Trophoblast cell (in vitro differentiated cells and primary cell): ENCODE measurements at regions not wholly inside any gene's neighbourhood (a gene's known extent, or its start where the extent isn't known, plus 50 kb on each side); places are given as distances from the start of the nearest gene placed in this dataset.

Source experiments
- DNase-seq, 2 donors: peaks; one replicate each; pipeline ENCODE4 v3.0.0-alpha.2; 2016
- H2AFZ ChIP-seq: 2 replicates; pipeline ENCODE4 v1.6.1; 2013; ENCODE audit warnings: low read length, moderate library complexity, mild to moderate bottlenecking; ENCODE audit not compliant: insufficient read depth, poor library complexity
- H2AK5ac ChIP-seq: 2 replicates; pipeline ENCODE4 v1.6.1; 2013; ENCODE audit warnings: mild to moderate bottlenecking, low read length
- H2BK120ac ChIP-seq: 2 replicates; pipeline ENCODE4 v1.6.1; 2013; ENCODE audit warnings: low read length, mild to moderate bottlenecking, moderate library complexity; ENCODE audit not compliant: insufficient read depth, poor library complexity
- H2BK12ac ChIP-seq: 2 replicates; pipeline ENCODE4 v1.6.1; 2013; ENCODE audit warnings: mild to moderate bottlenecking, low read length, moderate library complexity
- H2BK5ac ChIP-seq: 2 replicates; pipeline ENCODE4 v1.6.1; 2013; ENCODE audit warnings: low read length, low read depth, moderate library complexity, mild to moderate bottlenecking; ENCODE audit not compliant: poor library complexity
- H3K14ac ChIP-seq: 2 replicates; pipeline ENCODE4 v1.6.1; 2013; ENCODE audit warnings: mild to moderate bottlenecking, low read length
- H3K18ac ChIP-seq: 2 replicates; pipeline ENCODE4 v1.6.1; 2013; ENCODE audit warnings: mild to moderate bottlenecking, low read length
- H3K23ac ChIP-seq: 2 replicates; pipeline ENCODE4 v1.6.1; 2013; ENCODE audit warnings: low read length
- H3K27ac ChIP-seq: 2 replicates; pipeline ENCODE4 v1.5.1; 2013; ENCODE audit warnings: low read depth, mild to moderate bottlenecking, inconsistent platforms, low read length, moderate library complexity
- H3K27me3 ChIP-seq: 2 replicates; pipeline ENCODE4 v1.6.1; 2013; ENCODE audit warnings: inconsistent platforms, mild to moderate bottlenecking, low read length, moderate library complexity; ENCODE audit not compliant: insufficient read depth
- H3K36me3 ChIP-seq, 2 experiments: 1 replicate in 1 of 2; 2 replicates in 1 of 2; pipeline ENCODE4 v1.6.1; 2013; ENCODE audit warnings: low read length in 2 of 2, mild to moderate bottlenecking in 2 of 2, moderate library complexity in 1 of 2; ENCODE audit not compliant: insufficient read depth in 2 of 2, control insufficient read depth in 1 of 2
- H3K4ac ChIP-seq: 2 replicates; pipeline ENCODE4 v1.6.1; 2013; ENCODE audit warnings: low read depth, mild to moderate bottlenecking, low read length, moderate library complexity
- H3K4me1 ChIP-seq, 2 experiments: 1 replicate in 1 of 2; 2 replicates in 1 of 2; pipeline ENCODE4 v1.6.1; 2013; ENCODE audit warnings: low read length in 2 of 2, mild to moderate bottlenecking in 2 of 2, moderate library complexity in 1 of 2; ENCODE audit not compliant: insufficient read depth in 2 of 2, control insufficient read depth in 1 of 2
- H3K4me2 ChIP-seq: 2 replicates; pipeline ENCODE4 v1.6.1; 2013; ENCODE audit warnings: inconsistent platforms, mild to moderate bottlenecking, low read length, moderate library complexity
- H3K4me3 ChIP-seq: 2 replicates; pipeline ENCODE4 v1.5.1; 2013; ENCODE audit warnings: mild to moderate bottlenecking, low read depth, low read length, inconsistent platforms
- H3K79me1 ChIP-seq: one replicate; pipeline ENCODE4 v1.6.1; 2013; ENCODE audit warnings: low read length
- H3K79me2 ChIP-seq: 2 replicates; pipeline ENCODE4 v1.6.1; 2013; ENCODE audit warnings: low read length, mild to moderate bottlenecking; ENCODE audit not compliant: control insufficient read depth, insufficient read depth, poor library complexity
- H3K9ac ChIP-seq: 2 replicates; pipeline ENCODE4 v1.6.1; 2013; ENCODE audit warnings: mild to moderate bottlenecking, low read length
- H3K9me3 ChIP-seq: 2 replicates; pipeline ENCODE4 v1.6.1; 2013; ENCODE audit warnings: low read depth, mild to moderate bottlenecking, control low read depth, inconsistent platforms, low read length; ENCODE audit not compliant: insufficient read depth
- H4K12ac ChIP-seq: 2 replicates; pipeline ENCODE4 v1.6.1; 2013; ENCODE audit warnings: low read depth, mild to moderate bottlenecking, low read length, moderate library complexity
- H4K8ac ChIP-seq: 2 replicates; pipeline ENCODE4 v1.6.1; 2013; ENCODE audit warnings: low read depth, mild to moderate bottlenecking, low read length, moderate library complexity
- H4K91ac ChIP-seq: one replicate; pipeline ENCODE4 v1.6.1; 2013; ENCODE audit warnings: low read depth, mild to moderate bottlenecking, low read length, moderate library complexity
- WGBS: extraction: QIAGEN DNeasy Blood & Tissue Kit; methylation state at CpG from one replicate; pipeline ENCODE4 v1.1.7; 2013; ENCODE audit warnings: missing lambda C conversion rate; ENCODE audit not compliant: insufficient read length, insufficient coverage; ENCODE audit errors: extremely low coverage; 5-methylcytosine and 5-hydroxymethylcytosine counted together

DNA sequence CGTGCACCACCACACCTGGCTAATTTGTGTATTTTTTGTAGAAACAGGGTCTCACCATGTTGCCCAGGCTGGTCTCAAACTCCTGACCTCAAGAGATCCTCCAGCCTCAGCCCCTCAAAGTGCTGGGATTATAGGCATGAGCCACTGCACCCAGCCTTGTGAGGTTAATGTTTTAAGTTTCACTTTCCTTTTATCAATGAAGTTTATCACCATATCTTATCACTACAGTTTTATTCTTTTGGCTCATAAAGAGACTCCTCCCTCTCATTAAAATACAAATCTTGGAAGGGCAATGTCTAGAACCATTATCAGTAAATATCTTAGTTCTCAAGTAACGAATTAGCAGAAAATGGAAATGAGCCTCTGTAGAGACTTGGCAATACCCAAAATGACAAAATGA, 173.8 kb downstream of the BCL11A start:
- H3K36me3 ChIP-seq: no peaks in the 10 kb centered on the region
- no peak overlapping the region for H3K4me2 ChIP-seq
- H4K8ac ChIP-seq: no peak overlapping the region
- peak overlapping the region; percentile 70 for H2AK5ac ChIP-seq
- H2BK5ac ChIP-seq: peak overlapping the region; percentile 10
- peaks cover 25% of the 10 kb centered on the region for H3K79me1 ChIP-seq
- no peak for DNase-seq
- no peak overlapping the region for H3K18ac ChIP-seq
- H4K91ac ChIP-seq: peak overlapping the region; percentile 75
- peaks cover 17 to 21% of the 10 kb centered on the region in 2 experiments for H3K4me1 ChIP-seq
- WGBS: no CpG with 5 or more reads among the region's 2 CpGs
- peaks cover 2% of the 10 kb centered on the region for H3K79me2 ChIP-seq
- no peaks in the 10 kb centered on the region for H3K9me3 ChIP-seq
- H2BK12ac ChIP-seq: no peak overlapping the region
- no peak overlapping the region for H4K12ac ChIP-seq
- no peak overlapping the region for H2AFZ ChIP-seq
- no peak overlapping the region for H2BK120ac ChIP-seq
- H3K4ac ChIP-seq: no peak overlapping the region
- H3K23ac ChIP-seq: no peak overlapping the region
- H3K27ac ChIP-seq: no peak overlapping the region
- H3K14ac ChIP-seq: no peak overlapping the region
- H3K27me3 ChIP-seq: no peaks in the 10 kb centered on the region
- H3K9ac ChIP-seq: no peak overlapping the region
- no peak overlapping the region for H3K4me3 ChIP-seq

DNA sequence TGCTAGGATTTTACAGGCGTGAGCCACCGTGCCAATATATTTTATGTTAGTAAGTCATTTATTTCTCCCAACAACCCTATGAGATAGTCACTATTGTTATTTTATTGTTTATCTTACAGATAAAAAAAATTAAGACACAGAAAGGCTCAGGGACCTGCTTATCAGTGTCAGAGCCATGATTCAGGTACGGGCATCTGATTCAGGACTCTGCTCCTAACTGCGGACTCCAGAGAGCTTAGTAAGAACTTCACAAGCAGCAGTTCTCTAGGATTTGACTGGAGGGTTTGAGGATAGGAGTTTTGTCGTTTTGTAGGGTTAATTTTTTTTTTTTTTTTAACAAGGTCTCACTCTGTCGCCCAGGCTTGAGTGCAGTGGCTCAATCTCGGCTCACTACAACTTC, 174.2 kb downstream of the BCL11A start:
- Histone ChIP-seq H2AFZ (no peak overlapping the region), H3K23ac (no peak overlapping the region), H3K9me3 (no peaks in the 10 kb centered on the region), H4K8ac (no peak overlapping the region), H3K14ac (no peak overlapping the region), H4K91ac (peak overlapping the region; percentile 75), H3K79me2 (peaks cover 1% of the 10 kb centered on the region), H4K12ac (no peak overlapping the region), H3K4ac (no peak overlapping the region), H2BK12ac (no peak overlapping the region), H3K4me2 (no peak overlapping the region), H3K27me3 (no peaks in the 10 kb centered on the region), H3K4me3 (no peak overlapping the region), H3K27ac (no peak overlapping the region), H3K36me3 (no peaks in the 10 kb centered on the region), H2BK5ac (peak overlapping the region; percentile 10), H2AK5ac (peak overlapping the region; percentile 70), H3K4me1 (peaks cover 16 to 17% of the 10 kb centered on the region in 2 experiments), H2BK120ac (no peak overlapping the region), H3K79me1 (peaks cover 21% of the 10 kb centered on the region), H3K18ac (no peak overlapping the region), H3K9ac (no peak overlapping the region)
- WGBS: 100% methylated on average over 1 of the region's 7 CpGs
- peak; percentile 52 to 68 for DNase-seq

DNA sequence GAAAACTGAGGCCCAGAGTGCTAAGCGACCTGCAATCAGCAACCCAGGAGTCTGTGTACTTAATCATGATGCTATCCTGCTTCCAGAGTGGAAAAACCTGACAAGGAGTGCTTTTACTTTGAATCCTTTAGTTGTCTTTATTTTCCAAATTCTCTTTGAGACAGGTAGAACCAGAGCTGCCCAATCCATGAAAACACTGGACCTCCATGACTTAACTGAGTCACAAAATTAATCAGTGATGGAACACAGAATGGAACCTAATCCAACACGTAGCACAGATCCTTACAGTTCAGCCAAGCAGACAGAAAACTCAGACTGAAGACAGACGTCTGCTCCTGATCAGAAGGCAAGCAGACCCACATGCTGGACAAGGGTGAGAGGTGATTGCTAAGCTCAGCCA, 175.6 kb downstream of the BCL11A start:
- H3K79me1 ChIP-seq: peaks cover 13% of the 10 kb centered on the region
- no peak overlapping the region for H3K4me3 ChIP-seq
- H4K12ac ChIP-seq: no peak overlapping the region
- peaks cover 7 to 10% of the 10 kb centered on the region in 2 experiments for H3K4me1 ChIP-seq
- no peaks in the 10 kb centered on the region for H3K79me2 ChIP-seq
- no peak overlapping the region for H4K8ac ChIP-seq
- no peak overlapping the region for H3K23ac ChIP-seq
- no peak overlapping the region for H3K9ac ChIP-seq
- WGBS: no CpG with 5 or more reads among the region's 3 CpGs
- no peak for DNase-seq
- H3K4ac ChIP-seq: no peak overlapping the region
- H3K9me3 ChIP-seq: no peaks in the 10 kb centered on the region
- H2BK120ac ChIP-seq: no peak overlapping the region
- no peak overlapping the region for H2BK12ac ChIP-seq
- no peak overlapping the region for H2AFZ ChIP-seq
- no peak overlapping the region for H2AK5ac ChIP-seq
- no peak overlapping the region for H2BK5ac ChIP-seq
- H3K27me3 ChIP-seq: no peaks in the 10 kb centered on the region
- no peak overlapping the region for H3K14ac ChIP-seq
- H3K36me3 ChIP-seq: no peaks in the 10 kb centered on the region
- no peak overlapping the region for H3K4me2 ChIP-seq
- no peak overlapping the region for H4K91ac ChIP-seq
- no peak overlapping the region for H3K27ac ChIP-seq
- no peak overlapping the region for H3K18ac ChIP-seq

DNA sequence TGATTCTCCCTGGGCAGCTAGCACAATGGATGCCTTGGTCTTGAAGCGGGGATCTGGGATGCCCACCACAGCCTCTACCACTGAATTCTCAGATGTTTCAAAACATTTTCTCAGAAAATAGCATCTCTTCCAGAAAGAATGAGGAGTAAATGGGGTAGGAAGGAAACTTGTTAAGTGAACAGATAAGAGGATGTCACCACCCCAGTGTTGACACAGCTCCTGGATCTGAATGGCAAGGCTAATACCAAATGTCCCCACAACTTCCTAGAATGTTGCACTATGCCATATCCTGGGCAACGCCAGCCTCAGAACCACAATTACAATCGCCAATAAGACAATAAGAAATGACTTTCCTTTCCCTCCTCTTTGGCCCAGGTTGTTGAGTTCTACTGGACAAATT, 177.2 kb downstream of the BCL11A start:
- Histone ChIP-seq H3K36me3 (no peaks in the 10 kb centered on the region), H3K9ac (no peak overlapping the region), H2BK5ac (no peak overlapping the region), H3K79me2 (no peaks in the 10 kb centered on the region), H2AK5ac (no peak overlapping the region), H2AFZ (no peak overlapping the region), H3K14ac (no peak overlapping the region), H3K79me1 (peaks cover 2% of the 10 kb centered on the region), H3K27ac (no peak overlapping the region), H3K4me3 (no peak overlapping the region), H2BK120ac (no peak overlapping the region), H2BK12ac (no peak overlapping the region), H3K27me3 (no peaks in the 10 kb centered on the region), H3K9me3 (no peaks in the 10 kb centered on the region), H3K4ac (no peak overlapping the region), H3K18ac (no peak overlapping the region), H4K12ac (no peak overlapping the region), H3K4me1 (peaks cover 2% of the 10 kb centered on the region in 2 experiments), H4K8ac (no peak overlapping the region), H4K91ac (no peak overlapping the region), H3K23ac (no peak overlapping the region), H3K4me2 (no peak overlapping the region)
- no CpG with 5 or more reads among the region's 3 CpGs for WGBS
- DNase-seq: no peak
